Frontal cortex (tissue), 3 donors: ENCODE measurements at regions not wholly inside any gene's neighbourhood (a gene's known extent, or its start where the extent isn't known, plus 50 kb on each side); places are given as distances from the start of the nearest gene placed in this dataset.
A peak's percentile ranks its signal among the peaks of the same experiment; 100 is the strongest.

ENCODE experiments used
- DNase-seq, 2 donors: peaks; one replicate each; pipeline ENCODE4 v3.0.0; 2012; ENCODE audit warnings: low spot score in 2 of 2
- FAIRE-seq: peaks from 2 replicates; lab custom pipeline; 2012; peaks lifted over from hg19 to GRCh38; lab: Jason Lieb, UNC
- donor health status: control.
- donor health status: control.
- donor health status: control.

DNA sequence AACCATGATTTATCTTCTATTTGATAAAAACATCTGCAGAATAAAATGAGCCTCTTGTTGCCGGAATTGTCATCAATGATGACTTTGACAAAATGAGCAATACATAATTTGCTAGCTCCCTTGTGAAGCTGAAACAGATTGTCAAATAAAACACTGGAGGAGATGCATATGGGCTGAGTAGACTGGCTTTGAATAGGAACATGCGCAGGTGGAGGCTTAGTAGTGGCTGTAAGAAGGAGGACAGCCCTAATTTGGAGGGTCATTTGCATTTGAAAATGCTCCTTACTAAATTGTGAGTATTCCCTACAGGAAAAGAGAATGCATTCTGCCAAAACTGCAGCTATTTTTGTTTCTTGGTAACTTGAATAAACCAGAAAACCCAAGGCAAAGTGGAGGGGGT, 329.1 kb downstream of the PPARGC1A start:
- peak in 1 of 2 donors; percentile 3 for DNase-seq
- no peak for FAIRE-seq

DNA sequence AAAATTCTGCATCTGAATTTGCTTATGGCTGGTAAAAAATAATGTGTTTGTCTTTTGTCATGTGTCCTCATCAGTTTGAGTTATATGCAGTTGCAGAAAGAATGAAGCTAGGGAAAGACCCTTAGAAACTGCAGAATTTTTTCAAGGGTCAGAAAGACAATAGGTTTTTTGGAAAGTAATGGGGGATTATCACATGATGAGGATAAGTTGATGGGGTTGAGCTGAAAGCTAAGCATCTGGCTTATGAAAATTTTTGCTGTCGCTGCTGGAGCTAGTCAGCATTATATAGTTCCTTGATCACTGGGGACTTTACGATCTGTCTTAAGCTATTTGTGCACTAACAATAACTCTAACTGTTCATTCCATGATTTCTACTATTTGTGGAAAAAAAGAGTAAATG, 331.7 kb downstream of the PPARGC1A start:
- FAIRE-seq (no peak), DNase-seq (no peak)

DNA sequence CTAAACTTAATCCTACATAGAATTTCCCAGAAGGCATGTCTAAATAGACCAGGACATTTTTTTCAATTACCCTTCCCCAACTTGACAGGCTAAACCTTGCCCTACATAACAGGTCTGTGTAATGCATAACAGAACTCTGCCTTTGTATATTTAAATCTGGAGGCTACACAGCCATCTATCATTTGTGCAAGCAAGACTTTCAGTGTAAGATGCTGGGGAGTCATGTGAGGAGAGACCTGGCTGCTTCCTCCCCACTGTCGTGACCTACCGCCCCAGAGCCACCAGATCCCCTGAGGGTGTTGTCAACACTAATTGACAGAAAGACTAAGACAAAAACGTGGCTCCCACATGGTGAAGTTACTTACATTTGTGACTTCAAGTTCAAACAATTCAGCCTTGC, 342.2 kb downstream of the PPARGC1A start:
- no peak for DNase-seq
- no peak for FAIRE-seq

DNA sequence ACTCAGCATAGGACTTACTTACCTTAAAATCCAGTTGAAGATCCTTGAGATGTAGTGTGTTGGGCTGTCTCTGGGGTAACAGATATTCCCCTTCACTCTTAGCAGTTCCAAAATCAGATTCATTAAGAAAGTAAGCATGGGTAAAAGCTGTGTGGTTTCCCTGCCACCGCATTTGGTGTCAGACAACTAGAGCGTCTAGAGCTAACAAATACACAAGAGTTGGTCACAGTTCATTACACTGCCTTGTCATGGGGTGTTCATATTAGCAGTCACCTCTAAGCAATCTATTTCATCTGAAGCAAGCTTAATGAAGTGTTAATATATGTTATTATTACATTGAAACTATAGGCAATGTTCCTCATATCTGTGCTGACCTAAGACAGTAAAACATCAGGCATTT, 342.8 kb downstream of the PPARGC1A start:
- FAIRE-seq (no peak), DNase-seq (no peak)

DNA sequence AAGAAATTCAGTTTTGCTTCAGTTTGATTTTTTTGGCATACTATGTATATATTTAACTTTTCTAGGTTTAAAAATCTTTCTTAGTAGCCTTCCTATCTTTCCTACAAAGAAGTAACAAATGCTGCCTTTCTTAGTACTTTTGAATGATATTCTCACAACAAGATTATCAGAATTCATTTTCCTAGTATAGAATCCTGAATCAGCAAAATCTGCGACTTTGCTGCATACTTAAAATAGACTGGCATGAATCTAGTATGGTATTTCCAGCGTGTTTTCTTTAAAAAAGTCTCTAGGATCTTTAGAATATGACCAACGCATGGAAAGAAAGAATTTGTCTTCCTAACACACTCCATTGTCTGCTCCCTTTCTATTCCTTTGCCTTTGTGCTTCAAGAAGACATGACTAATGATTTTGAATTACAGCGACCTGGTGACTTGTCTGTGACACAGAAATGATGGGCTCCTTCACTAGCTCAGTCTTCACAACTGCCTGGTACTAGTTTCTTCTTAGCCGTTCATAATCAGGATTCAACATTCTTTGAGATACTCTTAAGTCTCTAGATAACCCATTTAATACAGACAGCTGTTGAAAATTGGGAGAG, 349.8 kb downstream of the PPARGC1A start:
- FAIRE-seq = no peak
- no peak for DNase-seq

DNA sequence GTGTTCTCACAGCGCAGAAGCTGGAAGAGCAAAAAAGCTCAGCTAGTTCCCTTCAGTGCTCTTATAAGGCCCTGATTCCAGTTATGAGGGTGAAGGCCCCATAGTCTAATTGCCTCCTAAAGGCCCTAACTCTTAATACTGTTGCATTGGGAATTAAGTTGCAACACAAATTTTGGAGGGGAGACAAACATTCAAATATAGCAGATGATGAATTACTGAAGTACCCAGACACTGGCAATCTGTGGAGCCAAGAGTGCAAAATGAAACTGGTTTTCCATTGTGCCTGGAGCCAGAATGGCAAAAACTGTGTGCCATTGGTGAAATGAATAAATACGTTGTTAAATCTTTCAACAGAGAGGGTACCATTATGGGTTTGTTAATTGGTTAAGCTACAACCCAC, 356.0 kb downstream of the PPARGC1A start:
- DNase-seq (no peak), FAIRE-seq (no peak)

DNA sequence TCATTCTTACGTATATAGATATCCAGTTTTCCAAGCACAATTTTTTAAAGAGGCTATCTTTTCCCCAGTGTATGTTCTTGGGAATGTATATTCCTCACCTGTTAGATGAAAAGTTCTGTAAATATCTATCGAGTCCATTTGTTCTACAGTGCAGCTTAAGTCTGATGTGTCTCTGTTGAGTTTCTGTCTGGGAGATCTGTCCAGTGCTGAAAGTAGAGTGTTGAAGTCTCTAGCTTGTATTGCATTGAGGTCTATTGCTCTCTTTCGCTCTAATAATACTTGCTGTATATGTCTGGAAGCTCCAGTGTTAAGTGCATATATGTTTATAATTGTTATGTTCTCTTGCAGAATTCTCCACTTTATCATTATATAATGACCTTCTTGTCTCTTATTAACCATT, 373.1 kb downstream of the PPARGC1A start:
- no peak for DNase-seq
- no peak for FAIRE-seq

DNA sequence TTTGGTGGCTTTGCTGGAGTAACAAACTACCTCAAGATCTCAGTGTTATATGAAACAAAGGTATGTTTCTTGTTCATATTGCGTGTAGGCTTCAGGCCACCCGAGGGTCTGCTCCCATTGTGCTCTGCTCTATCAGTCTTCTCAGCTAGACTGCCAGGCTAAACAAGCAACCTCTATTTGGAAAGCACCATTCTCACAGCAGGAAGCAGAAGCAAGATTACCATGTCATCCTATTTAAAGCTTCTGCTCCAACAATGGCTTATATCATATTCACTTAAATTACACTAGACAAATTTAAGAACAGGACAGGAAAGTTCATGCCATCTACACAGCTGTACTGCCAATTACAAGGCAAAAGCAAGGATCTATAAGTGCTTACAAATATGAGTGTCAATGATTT, 385.8 kb downstream of the PPARGC1A start:
- DNase-seq (no peak), FAIRE-seq (no peak)

DNA sequence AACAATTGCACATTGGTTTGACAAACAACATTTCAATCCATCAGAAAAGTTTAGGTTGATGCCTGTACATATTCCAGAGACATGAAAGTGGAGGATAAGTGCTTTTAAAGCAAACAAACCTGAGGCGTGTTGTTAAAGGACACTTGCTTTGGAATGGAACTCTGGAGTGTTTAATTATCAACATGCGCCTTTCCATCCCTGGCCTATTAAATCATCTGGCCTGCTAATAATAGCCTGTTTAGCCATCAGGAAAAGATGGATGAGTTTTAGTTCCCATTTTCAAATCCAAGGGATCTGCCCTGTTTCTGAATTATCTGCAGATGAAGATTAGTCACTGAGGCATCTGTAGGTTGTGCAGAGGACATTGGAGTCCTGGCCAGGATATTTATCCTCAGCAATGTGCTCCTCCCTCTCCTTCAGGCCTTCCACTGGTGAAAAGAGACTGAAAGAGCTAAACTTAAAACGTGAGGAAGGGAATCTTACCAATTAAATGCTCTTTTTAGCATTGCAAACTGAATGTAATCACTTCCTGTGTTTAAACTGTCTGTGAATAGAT, 388.9 kb downstream of the PPARGC1A start:
- DNase-seq (no peak), FAIRE-seq (no peak)

DNA sequence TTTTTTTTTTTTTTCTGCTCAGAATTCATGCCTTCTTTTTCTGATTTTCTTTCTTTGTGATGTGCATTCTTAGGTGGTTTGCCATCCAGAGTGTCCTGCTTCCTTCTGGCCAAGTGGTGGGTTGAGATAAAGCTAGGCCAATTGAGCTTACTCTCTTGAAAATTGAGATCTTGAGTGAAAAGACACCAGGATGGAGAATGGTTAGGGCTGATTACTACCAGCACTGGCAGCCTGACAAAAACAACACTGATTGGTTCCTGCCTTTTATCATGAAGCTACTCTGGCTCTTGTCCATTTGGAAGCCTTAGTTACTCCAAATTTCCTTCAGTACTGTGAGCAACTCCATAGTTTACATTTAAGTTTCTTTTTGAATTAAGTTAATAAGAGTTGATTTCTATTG, 404.0 kb downstream of the PPARGC1A start:
- no peak for FAIRE-seq
- DNase-seq = no peak

DNA sequence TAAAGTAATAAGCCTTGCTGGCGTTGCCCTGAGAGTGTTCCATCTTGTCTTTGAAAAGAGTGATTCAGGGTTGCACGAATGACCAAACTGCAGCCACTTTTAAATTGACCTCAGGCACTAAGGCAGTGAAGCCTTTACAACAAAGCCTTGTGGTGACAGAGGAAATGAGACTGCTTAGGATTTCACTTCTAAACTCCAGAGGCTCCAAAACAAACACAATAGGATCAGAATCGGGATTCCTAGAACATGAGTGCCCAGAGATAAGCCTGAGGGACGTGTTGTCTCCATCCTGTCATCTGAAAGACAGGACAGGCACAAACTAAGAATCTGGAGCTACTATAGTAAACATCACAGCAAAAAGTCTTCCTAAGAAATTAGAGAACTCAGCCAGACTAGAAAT, 405.2 kb downstream of the PPARGC1A start:
- FAIRE-seq (no peak), DNase-seq (no peak)

DNA sequence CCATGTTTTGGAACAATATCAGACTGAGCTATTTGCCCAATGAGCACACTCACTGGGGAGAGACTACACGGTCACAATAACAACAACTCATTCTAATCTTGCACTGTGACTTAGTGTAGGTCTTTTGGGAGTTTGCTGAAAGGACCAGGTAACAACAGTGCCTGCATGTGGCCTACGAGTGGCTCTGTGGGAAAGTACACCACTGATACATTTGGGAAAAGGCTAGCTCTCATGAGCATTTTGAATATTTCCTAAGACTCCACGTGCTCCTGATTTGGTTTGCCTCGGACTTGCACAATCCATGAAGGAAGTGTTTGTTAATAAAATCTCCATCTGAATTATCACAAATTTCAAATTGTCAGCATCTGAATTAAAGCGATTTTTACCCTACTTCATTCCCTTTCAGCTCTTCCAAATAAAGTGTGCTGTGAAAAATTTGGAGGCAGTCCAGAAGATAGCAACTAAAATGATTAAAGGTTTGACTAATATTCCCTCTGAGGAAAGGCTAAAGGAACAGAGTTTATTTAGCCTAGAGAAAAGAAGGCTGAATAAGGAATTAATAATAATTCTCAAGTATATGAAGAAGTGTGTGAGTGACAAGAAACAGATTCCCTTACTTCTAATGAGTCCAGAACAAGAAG, 406.4 kb downstream of the PPARGC1A start:
- no peak for DNase-seq
- no peak for FAIRE-seq

DNA sequence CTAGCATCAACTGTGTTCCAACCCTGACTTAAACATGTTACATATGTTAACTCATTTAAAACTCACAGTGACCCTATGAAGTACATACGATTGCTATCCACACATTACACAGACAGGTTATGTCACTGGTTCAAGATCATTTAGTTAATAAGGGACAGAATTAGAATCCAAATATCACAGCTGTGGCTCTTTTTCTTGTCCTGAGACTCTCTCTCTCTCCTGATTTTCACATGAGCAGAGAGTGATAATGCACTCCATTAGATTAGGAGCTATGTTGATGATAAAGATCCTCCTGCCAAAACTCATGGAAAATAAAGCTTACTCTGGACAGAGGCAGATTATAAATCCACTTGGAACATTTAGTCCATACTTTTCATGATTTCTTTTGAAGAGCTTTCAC, 408.3 kb downstream of the PPARGC1A start:
- no peak for FAIRE-seq
- no peak for DNase-seq

DNA sequence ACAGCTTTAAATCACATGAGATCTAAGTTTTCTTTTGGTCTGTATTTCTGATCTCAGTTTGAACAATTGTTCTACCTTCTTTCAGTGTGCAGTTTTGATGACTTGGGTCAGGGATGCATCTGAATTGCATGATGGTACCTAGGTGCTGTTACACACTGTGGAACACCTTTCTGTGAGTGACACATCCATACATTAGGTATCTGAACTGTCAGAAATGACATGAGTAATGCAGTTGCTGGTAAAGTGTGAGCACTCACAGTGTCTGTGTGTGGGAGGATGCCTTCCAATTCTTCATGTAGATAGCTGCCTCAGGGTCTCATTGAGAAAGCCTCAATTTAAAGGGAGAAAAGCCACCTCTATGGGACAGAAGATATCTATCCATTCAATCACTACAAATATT, 411.9 kb downstream of the PPARGC1A start:
- FAIRE-seq = no peak

DNA sequence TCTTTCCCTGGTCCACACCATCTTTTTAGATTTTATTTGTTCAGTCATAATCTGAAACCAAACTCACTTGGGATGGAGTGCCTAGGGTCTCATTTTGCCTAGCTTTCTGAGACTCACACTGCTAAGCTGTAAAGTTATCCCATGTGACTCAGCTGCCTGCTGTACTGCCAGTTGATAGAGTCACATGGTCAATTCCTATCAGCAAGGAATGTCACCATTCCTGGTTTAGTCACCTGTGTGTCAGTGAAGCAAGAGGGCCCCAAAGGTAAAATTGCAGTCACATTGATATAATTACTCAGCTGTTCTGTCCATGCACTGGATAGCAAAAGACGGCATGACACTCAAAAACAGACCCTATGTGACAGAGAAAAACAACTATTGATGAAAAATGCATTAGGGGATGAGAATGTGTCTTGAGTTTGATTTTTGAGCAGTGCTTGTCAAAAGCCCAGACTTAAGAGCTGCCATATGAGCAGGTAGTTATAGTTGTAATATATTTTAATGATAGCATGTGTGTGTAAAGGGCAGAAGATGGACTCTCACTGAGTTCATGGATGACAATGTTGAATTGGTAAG, 413.2 kb downstream of the PPARGC1A start:
- no peak for FAIRE-seq
- DNase-seq = no peak

More for the DNA sequence above, 411.9 kb downstream of the PPARGC1A start:
- DNase-seq = no peak

DNA sequence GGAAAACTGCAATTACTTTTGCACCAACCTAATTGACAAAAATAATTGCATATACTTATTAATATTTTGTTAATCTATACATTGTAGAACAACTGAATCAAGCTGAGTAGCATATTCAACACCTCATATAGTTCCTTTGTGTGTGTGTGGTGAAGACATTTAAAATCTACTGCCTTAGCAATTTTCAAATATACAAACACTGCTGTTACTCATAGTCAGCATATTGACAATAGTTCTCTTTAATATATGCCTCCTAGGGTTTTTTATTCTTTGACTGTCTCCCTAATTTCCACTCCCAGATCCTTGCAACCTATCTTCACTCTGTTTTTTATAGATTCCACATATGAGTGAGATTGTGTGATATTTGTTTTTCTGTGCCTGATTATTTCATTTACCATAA, 426.8 kb downstream of the PPARGC1A start:
- DNase-seq = no peak
- no peak for FAIRE-seq

DNA sequence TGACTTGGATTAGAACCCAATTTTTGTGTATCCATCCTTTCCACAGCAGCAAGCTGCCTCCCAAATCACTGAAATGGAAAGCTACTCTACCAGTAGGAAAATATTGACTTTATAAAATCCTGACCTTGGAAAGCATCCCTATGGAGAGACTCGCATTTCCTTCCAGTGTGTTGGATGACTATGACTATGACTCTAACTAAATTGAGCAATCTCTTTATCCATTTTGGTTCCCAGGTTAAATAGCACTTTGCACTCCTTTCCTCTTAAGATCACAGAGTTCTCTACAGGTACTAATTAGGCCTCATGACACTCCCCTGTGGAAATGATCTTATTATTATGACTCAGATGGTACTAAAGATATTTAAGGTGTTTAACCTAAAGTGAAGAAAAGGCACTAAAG, 431.8 kb downstream of the PPARGC1A start:
- no peak for DNase-seq
- FAIRE-seq = no peak

DNA sequence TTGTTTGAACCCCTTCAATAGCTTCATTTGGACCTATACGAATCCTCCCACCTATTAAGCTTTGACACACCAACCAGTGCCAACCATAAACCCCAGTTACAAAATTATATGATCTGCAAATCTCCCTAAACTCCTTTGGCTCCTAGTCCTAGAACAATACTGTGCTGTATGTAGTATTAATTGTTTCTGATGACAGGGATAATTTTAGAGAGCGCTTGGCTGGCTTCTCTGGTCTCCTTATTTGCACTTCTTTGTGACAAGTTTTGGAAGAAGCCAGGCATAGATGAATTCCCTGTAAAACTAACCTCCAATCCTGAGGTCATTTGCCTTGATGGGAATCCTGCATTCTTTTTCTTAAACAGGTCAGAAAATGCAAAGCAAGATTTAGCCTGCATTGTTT, 433.0 kb downstream of the PPARGC1A start:
- no peak for FAIRE-seq
- DNase-seq = no peak

DNA sequence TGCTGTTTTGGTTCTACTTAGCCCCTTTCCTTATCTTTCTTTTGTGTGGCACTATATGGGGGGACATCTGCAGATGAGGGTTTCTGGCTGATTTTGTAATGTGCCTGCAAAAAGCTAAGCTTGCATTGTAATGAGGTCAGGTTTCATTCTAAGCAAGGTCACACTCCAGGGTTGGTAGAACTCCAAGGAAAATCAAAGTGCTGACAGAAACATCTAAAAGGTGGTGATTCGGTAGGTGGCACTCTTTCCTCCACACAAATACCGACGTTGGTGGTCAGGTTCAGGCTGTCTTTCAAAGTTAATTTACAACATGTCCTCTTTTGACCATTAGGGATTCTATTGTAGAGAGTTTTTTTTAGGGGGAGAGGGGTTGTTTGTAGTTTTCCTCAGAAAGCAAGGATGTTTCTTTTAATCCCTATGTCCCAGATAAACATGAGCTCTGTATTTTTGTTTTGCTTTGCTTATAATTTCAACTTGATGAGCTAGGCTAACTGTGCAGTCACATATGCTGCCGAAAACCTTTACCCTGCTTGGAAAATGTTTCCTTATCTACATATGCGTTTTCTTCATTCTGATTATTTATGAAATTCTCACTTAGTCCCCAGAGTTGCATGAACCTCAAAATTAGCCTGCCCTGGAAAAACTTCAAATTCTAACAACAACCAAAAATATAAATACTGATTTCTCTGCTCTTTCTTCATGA, 434.2 kb downstream of the PPARGC1A start:
- FAIRE-seq (no peak), DNase-seq (no peak)

DNA sequence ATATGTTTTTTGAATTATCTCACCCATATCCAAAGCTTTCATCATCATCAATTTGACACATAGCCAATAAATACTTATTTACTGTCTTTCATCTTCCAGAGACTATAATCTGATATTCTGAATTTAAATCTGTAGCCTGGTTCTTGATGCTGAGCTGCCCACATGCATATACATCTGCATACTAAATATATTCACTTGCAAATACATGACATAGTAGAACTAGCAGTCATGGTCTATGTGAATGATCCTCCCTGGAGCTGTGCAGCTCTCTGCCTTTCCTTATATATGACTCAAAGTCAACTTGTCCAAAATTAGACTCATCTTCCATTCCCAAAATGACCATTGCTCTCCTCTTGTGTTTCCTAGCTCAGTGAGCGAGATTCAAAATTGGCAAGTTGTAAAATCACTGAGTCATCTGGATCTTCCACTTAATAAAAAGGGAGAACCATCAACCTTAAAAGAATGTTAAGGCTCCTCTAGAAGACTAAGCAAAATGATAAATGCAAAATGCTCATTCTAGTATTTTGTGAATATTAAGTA, 448.2 kb downstream of the PPARGC1A start:
- DNase-seq (no peak), FAIRE-seq (no peak)

DNA sequence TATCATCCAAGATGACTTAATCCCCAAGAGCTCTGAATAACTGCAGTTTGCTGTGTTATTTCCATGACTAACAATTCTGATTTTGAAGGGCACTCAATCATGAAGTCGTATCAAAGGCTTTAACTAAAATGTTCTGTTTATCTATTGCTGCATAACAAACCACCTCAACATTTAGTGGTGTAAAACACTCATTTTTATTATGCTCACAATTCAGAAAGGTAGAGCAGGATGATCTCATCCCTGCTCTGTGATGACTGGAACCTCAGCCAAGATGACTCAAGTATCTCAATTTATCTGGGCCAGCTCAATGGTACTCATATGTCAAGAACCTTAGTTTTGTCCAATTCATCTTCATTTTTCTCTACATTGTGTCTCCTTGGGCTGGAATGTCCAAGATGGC, 451.1 kb downstream of the PPARGC1A start:
- DNase-seq (no peak), FAIRE-seq (no peak)
